Activated naive CD4-positive, alpha-beta T cell treated with anti-CD3 and anti-CD28 coated beads, Interleukin-2, amount 50 U/mL, for 72 hours (primary cell): ENCODE measurements at regions not wholly inside any gene's neighbourhood (a gene's known extent, or its start where the extent isn't known, plus 50 kb on each side); places are given as distances from the start of the nearest gene placed in this dataset.
"Not testable (repeated sequence)": the region's sequence is repeated elsewhere in the genome, so short reads cannot be mapped to it uniquely, and the experiment has no call there.

Experiments
- ATAC-seq, 2 donors: fragments of 150-1000 bp; cut with Tn5 transposase; 2 replicates each; pipeline ENCODE4 v1.10.0; 2021; ENCODE audit warnings: mild to moderate bottlenecking in 2 of 2, moderate library complexity in 2 of 2
- DNase-seq, 2 donors: peaks; one replicate each; pipeline ENCODE4 v3.0.0; 2021 to 2022; ENCODE audit warnings: low spot score in 2 of 2
- H3K27ac Mint-ChIP-seq, 2 donors: one replicate each; pipeline ENCODE4 v1.8.0; 2022; ENCODE audit warnings: mild to moderate bottlenecking in 2 of 2, mixed read lengths in 2 of 2
- H3K36me3 Mint-ChIP-seq, 2 donors: one replicate each; pipeline ENCODE4 v1.8.0; 2022; ENCODE audit warnings: mixed read lengths in 2 of 2
- H3K9me3 Mint-ChIP-seq, 2 donors: one replicate each; pipeline ENCODE4 v1.8.0; 2022; ENCODE audit warnings: mixed read lengths in 2 of 2

DNA sequence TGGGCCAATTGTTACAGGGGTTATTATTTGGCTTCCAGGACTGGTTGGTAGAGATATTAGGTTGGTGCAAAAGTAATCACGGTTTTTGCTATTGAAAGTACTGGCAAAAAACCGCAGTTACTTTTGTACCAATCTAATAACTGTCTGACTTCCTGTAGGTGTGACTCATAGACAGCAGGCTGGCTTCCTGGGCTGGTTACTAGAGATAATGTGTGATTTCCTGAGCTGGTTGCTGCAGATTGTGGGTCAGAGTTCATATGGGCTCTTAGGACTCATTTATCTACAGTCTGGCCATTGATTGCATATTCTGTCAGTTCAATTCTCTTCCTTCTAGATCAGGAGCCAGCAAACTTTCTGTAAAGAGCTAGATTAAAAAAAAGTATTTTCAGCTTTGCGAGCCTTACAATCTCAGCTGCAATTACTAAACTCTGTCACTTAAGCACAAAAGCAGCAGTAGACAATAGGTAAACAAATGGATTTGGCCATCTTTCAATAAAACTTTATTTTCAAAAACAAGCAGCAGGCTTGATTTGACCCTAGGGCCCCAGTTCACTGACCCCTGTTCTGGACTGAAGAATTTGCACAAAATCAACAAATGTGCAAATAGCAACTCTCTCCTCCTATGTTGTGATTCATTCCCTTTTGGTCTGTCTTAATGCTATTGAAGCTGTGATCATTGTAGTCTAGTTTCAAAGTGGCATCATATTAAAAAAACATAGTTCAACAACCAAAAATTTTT lies 50.8 kb upstream of the BOD1L1 start:
- no peak for ATAC-seq
- peaks cover 25 to 26% of the 10 kb centered on the region in 2 donors for H3K9me3 Mint-ChIP-seq
- no peak for DNase-seq
- H3K36me3 Mint-ChIP-seq, result peaks cover 8 to 13% of the 10 kb centered on the region in 2 donors
- H3K27ac Mint-ChIP-seq, result no peak overlapping the region

DNA sequence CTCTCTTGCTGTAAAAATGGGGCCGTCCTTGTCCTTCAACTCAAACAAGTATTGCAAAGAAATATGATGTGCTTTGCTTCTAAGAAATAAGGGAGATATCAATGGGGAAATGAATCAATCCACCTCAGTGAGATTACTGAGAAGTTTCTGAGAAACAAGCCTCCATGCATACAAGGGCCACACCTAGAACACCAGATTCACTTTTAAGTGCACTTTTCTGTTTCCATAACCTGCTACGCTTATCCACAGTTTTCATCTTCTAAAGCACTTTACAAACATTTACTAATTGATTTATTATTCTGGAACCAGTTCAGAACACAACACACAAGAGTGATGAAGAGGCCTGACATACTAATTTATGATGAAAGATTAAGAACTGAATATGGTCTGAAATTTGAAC lies 54.0 kb upstream of the BOD1L1 start:
- Mint-ChIP-seq H3K9me3 (peaks cover 30 to 32% of the 10 kb centered on the region in 2 donors), H3K27ac (no peak overlapping the region), H3K36me3 (peaks cover 8 to 13% of the 10 kb centered on the region in 2 donors)
- DNase-seq (no peak), ATAC-seq (no peak)

DNA sequence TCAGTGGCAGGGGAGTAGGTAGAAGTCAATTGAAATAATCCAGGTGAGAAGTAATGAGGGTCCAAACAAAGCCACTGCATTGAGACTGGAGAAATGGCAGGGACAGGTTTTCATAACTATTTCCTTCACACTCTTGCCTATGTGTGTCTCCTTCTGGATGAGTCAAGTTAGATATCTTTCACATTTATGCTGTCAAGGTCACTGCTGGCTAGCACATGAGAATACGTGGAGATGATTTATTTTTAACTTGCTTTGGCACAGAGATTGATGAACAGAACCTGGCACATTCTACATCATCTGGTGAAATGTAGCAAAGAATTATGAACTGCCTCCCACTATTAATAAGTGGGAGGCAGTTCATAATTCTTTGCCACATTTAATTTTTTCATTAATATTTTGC lies 66.7 kb upstream of the BOD1L1 start:
- ATAC-seq, result no peak
- Mint-ChIP-seq H3K36me3 (peaks cover 0 to 22% of the 10 kb centered on the region in 2 donors), H3K9me3 (peaks cover 13 to 15% of the 10 kb centered on the region in 2 donors), H3K27ac (no peak overlapping the region)
- no peak for DNase-seq

DNA sequence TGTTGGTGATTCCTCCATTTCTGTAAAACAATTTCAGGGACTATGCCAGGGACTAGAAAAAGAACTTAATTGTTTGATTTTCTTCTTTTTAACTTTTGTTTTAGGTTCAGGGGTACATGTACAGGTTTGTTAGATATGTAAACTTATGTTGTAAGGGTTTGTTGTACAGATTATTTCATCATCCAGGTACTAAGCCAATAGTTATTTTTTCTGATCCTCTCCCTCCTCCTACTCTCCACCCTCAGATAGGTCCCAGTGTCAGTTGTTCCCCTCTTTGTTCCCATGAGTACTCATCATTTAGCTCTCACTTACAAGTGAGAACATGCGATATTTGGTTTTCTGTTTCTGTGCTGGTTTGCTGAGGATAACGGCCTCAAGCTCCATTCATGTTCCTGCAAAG lies 70.8 kb upstream of the BOD1L1 start:
- ATAC-seq (no peak), DNase-seq (no peak)
- Mint-ChIP-seq H3K36me3 (peaks cover 0 to 10% of the 10 kb centered on the region in 2 donors), H3K27ac (no peak overlapping the region), H3K9me3 (peaks cover 3% of the 10 kb centered on the region in 2 donors)

DNA sequence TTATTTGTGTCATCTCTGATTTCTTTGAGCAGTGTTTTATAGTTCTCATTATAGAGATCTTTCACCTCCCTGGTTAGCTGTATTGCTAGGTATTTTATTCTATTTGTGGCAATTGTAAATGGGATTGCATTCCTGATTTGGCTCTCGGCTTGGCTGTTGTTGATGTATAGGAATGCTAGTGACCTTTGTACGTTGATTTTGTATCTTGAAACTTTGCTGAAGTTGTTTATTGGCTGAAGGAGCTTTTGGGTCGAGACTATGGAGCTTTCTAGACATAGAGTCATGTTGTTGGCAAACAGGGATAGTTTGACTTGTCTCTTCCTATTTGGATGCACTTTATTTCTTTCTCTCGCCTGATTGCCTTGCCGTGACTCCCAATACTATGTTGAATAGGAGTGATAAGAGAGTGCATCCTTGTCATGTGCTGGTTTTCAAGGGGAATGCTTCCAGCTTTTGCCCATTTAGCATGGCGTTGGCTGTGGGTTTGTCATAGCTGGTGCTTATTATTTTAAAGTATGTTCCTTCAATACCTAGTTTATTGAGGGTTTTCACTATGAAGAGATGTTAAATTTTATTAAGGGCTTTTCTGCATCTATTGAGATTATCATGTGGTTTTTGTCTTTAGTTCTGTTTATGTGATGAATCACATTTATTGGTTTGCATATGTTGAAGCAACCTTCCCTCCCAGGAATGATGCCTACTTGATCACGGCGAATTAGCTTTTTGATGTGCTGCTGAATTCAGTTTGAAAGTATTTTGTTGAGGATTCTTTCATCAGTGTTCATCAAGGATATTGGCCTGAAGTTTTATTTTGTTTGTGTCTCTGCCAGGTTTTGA lies 72.7 kb upstream of the BOD1L1 start:
- no peak for ATAC-seq
- H3K36me3 Mint-ChIP-seq, result no peaks in the 10 kb centered on the region
- DNase-seq, result no peak
- no peak overlapping the region for H3K27ac Mint-ChIP-seq
- no peaks in the 10 kb centered on the region for H3K9me3 Mint-ChIP-seq

DNA sequence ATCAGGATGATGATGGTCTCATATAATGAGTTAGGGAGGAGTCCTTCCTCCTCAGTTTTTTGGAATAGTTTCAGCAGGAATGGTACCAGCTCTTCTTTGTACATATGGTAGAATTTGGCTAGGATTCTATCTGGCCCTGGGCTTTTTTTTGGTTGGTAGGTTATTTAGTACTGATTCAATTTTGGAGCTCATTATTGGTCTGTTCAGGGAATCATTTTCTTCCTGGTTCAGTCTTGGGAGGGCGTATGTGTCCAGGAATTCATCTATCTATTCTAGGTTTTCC lies 73.3 kb upstream of the BOD1L1 start:
- not testable (repeated sequence) for ATAC-seq, DNase-seq, H3K36me3 Mint-ChIP-seq, H3K9me3 Mint-ChIP-seq, H3K27ac Mint-ChIP-seq

DNA sequence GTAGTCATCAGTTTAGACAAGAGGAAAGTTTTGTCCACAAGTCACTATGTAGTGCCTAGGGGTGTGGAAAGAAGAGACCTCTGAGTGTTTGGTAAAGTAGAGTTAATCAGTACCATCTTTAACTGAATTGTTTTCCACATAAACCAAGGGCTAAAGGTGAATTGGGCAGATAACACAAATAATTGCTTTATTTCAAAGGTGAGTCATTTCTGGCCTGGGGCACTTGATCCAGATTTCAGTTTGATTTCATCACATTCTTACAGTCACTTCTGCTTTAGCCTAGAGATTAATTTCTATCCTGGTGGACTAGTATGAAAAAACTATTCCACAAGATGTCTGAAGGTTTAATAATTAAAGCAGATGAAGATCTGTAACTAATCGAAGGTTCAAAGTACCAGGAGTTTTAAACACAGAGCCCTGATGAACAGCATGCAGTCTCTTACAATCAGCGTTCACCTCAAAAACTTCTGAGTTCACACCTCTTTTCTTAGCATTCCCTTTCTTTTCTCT lies 74.5 kb upstream of the BOD1L1 start:
- Mint-ChIP-seq H3K27ac (no peak overlapping the region), H3K36me3 (no peaks in the 10 kb centered on the region), H3K9me3 (no peaks in the 10 kb centered on the region)
- ATAC-seq (no peak), DNase-seq (no peak)

DNA sequence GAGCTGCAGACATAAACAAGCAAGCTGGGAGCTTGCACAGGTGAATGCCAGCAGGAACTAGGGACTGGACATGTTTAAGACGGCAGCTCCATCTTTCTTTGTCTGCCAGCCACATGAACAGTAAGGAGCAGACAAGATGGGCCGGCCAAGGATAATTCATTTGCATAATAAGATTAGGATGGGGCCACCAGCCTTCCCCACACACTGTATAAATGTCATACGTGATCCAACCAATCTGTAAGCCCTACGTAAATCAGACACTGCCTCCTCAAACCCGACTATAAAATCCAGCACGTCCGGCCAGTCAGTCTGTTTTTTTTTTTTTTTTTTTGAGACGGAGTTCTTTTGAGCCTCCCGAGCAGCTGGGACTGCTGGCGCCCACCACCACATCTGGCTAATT lies 75.6 kb upstream of the BOD1L1 start:
- no peaks in the 10 kb centered on the region for H3K9me3 Mint-ChIP-seq
- H3K36me3 Mint-ChIP-seq, result no peaks in the 10 kb centered on the region
- no peak for DNase-seq
- no peak for ATAC-seq
- no peak overlapping the region for H3K27ac Mint-ChIP-seq

DNA sequence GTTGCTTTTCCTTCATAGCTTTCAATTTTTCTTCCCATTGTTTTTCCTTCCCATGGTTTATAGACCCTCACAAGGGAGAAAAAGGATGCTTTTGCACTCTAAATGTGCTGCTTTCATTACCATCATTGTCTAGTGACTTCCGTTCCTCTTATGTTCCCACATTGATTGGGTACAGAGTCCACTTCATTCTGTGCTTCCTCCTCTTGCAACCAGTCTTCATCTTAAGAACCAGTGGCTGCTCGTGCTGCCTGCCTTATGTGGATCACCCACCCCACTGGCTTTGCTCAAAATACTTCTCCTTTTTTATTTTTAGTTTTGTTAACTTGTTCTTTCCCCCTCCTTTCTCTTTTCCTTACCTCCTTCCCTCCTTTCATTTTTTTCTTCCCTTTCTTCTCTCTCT lies 76.5 kb upstream of the BOD1L1 start:
- H3K36me3 Mint-ChIP-seq, result no peaks in the 10 kb centered on the region

DNA sequence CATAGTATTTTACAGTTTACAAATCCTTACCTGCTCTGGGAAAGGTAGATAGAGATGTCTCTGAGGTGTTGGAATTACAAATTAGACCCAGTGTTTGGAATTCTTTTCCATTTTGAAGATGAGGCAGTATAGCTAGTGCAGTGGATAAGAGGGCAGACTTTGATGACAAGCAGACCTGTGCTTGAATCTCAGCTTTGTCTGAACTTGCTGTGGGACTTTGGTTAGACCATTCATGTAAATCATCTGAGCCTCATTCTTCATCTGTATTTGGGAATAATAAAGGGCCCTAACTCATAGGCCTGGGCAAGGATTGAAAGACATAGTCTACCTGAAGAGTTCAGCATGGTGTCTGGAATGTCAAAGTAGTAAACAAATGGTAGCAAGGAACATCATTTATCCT lies 77.2 kb upstream of the BOD1L1 start:
- Mint-ChIP-seq H3K36me3 (no peaks in the 10 kb centered on the region), H3K9me3 (no peaks in the 10 kb centered on the region), H3K27ac (no peak overlapping the region)
- no peak for DNase-seq
- ATAC-seq, result no peak

More for the DNA sequence above, 76.5 kb upstream of the BOD1L1 start:
- no peaks in the 10 kb centered on the region for H3K9me3 Mint-ChIP-seq
- DNase-seq (no peak), ATAC-seq (no peak)
- H3K27ac Mint-ChIP-seq, result no peak overlapping the region

DNA sequence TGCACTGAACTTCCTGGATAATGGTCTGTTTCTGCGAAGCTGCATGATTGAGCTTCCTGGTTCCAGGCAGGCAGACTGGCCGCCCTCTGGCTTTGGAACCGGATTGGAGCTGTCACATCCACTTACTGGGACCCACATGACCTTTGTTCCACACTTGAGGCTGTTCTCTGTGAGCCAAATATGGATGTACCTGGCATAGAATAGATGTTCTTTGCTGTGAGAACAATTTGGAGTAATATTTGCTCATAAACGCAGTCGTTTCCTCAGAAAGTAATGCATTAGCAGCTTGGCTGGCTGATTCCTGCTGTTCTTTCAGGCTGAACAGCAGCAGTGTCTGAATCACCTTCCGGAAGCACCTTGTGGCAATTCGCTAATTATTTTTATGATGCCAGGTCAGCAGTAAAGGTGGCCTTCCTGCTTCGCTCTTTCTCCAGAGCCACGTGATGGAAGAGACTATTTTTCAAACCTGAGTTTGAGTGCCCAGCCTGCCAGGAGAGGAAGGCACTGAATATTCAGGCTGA lies 78.1 kb upstream of the BOD1L1 start:
- no peaks in the 10 kb centered on the region for H3K9me3 Mint-ChIP-seq
- H3K36me3 Mint-ChIP-seq, result peaks cover 0 to 4% of the 10 kb centered on the region in 2 donors
- ATAC-seq, result no peak
- no peak overlapping the region for H3K27ac Mint-ChIP-seq
- no peak for DNase-seq

DNA sequence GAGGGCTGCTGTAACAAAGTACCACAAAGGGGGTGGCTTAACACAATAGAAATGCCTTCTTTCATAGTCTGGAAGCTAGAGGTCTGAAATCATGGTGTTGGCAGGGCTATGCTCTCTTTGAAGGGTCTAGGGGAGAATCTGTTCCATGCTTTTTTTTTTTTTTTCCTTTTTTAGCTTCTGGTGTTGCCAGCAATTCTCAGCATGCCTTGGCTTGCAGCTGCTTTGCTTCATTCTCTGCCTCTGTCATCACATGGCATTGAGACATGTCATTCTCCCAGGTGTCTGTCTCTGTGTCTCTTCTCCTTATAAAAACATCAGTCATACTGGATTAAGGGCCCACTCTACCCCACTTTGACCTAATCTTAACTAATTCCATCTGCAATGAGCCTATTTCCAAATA lies 78.6 kb upstream of the BOD1L1 start:
- Mint-ChIP-seq H3K9me3 (no peaks in the 10 kb centered on the region), H3K36me3 (peaks cover 0 to 4% of the 10 kb centered on the region in 2 donors)

DNA sequence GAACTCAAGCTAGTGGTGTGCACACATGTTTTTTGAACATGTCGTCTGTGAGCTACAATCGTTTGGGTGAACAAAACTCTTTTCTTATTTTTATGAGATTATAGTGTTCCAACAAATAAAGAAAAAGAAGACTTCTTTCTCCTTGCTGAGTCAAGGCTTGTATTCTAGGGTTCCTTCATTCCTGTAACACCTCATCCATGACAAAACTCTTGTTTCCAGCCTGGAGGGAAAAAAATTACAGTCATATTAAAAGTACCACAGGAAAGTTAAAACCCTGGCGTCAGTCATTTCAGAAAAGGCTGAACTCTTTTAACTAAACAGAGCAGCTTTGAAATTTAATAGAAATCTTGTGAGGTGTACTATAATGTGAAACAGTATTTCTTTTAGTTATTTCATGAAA lies 79.2 kb upstream of the BOD1L1 start:
- ATAC-seq, result no peak
- H3K9me3 Mint-ChIP-seq, result no peaks in the 10 kb centered on the region
- H3K36me3 Mint-ChIP-seq, result peaks cover 0 to 4% of the 10 kb centered on the region in 2 donors
- H3K27ac Mint-ChIP-seq, result no peak overlapping the region
- no peak for DNase-seq

More for the DNA sequence above, 78.6 kb upstream of the BOD1L1 start:
- ATAC-seq (no peak), DNase-seq (no peak)
- no peak overlapping the region for H3K27ac Mint-ChIP-seq

DNA sequence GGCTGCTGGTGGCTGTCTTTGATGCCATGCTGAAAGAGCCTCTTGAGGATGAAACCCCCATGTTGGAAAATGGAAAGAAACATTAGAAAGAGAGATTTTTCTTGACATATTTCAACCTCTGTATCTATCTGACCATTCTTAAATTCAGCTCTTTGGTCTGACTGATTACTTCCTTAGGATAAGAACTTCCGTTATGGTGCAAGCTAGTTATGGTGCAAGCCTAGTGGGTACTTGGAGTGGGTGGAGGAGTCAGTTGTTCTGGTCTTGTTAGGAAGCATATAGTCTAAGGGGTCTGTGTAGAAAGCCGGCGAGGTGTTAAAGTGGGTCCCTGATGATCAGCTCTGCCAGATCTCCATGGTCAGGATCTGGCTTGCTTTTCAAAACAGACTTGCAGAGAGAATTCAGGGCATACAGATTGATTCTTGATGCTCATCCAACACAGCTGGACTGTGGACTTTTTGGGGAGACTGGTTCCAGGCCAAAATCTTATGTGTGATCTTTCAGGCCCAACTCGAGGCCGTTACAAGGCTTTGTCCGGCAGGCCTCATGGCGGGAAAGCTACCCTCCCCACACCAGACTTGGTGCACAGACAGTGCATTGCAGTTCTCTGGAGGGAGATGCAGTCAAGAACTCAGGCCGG lies 82.8 kb upstream of the BOD1L1 start:
- no peak for DNase-seq
- Mint-ChIP-seq H3K36me3 (peaks cover 0 to 4% of the 10 kb centered on the region in 2 donors), H3K9me3 (no peaks in the 10 kb centered on the region), H3K27ac (no peak overlapping the region)
- no peak for ATAC-seq

DNA sequence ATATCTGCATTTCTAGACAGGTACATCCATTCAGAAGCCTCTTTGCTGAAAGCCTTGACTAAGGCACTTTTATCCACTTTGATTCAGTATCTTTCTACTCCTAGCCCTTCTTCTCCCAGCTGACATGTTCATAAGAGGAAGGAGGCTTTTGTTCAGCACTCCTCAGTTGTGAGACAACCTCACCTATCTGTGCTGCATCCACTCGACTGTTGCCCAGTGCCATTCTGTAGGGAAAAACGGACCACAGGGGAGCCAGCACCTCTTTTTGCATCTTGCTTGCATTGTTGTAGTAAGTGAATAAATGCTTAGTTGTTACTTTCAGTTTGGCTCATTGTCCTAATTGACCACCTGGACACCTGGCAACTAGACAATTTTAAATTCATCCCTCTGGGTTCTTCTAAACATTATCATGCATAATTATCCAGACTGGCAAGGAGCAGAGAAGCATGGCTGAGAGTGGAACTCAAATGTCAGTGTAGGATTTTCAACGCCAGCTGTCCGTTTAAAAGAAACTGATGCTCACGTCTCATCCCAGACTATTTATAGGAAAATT lies 83.8 kb upstream of the BOD1L1 start:
- H3K9me3 Mint-ChIP-seq, result no peaks in the 10 kb centered on the region
- peaks cover 0 to 4% of the 10 kb centered on the region in 2 donors for H3K36me3 Mint-ChIP-seq
- no peak for ATAC-seq
- H3K27ac Mint-ChIP-seq, result no peak overlapping the region
- no peak for DNase-seq

DNA sequence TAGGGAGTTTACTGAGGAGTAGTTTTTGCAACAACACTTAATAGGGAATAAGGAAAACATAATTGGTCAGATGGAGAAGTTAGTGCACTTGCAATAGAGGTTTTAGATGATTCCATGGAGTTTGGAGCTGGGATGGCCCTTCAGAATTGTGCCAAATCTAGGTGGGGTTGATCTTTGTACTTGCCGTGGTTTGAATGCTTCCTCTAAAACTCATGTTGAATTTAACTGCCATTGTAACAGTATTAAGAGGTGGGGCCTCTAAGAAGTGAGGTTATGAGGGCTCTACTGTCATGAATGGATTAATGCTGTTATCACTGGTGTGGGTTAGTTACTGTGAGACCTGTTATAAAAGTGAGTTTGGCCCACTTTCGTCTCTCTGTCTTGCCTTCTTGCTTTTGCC lies 94.4 kb upstream of the BOD1L1 start:
- no peaks in the 10 kb centered on the region for H3K36me3 Mint-ChIP-seq
- DNase-seq (no peak), ATAC-seq (no peak)
- H3K9me3 Mint-ChIP-seq, result no peaks in the 10 kb centered on the region
- H3K27ac Mint-ChIP-seq, result no peak overlapping the region

DNA sequence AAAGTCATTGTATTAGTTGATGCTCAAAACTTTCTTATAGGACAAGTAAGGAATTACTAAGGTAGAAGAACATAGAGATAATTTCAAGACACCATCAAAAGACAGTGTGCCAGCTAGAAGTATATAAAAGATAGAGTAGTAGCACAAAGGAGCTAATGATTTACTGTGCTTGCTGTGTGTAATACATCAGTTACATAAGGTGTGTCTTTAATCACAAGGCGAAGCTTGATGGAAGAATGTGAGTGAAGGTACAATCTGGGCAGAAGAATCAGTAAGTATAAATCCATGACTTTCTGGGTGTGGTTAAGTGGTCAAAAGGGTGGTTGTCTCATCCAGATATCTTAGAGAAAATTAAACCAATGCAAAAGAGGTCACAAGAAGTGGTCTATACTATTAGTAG lies 95.1 kb upstream of the BOD1L1 start:
- H3K36me3 Mint-ChIP-seq, result no peaks in the 10 kb centered on the region
- no peaks in the 10 kb centered on the region for H3K9me3 Mint-ChIP-seq
- ATAC-seq (no peak), DNase-seq (no peak)
- H3K27ac Mint-ChIP-seq, result no peak overlapping the region
